ENCODE measurements at regions not wholly inside any gene's neighbourhood (a gene's known extent, or its start where the extent isn't known, plus 50 kb on each side); places are given as distances from the start of the nearest gene placed in this dataset.

DNA sequence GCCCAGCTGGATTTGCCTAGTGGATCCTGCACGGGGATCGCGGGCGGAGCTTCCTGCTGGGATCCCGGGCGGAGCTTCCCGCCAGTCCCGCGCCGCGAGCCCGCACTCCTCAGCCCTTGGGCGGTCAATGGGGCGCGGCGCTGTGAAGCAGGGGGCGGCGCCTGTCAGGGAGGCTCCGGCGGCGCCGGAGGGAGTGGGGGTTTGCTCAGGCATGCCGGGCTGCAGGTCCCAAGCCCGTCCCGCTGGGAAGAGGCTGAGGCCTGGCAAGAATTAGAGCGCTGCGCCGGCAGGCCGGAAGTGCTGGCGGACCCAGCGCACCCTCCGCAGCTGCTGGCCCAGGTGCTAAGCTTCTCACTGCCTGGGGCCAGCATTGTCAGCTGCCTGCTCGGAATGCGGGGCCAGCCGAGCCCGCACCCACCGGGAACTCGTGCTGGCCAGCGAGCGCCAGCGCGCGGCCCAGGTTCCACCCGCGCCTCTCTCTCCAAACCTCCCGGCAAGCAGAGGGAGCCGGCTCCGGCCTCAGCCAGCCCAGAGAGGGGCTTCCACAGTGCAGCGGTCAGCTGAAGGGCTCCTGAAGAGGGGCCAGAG, 119.6 kb downstream of the PRR20E start:
- intact Hi-C loops (cut with micrococcal nuclease), result no loop called here
- POLR2A ChIA-PET, result no interaction called here
- Histone ChIP-seq H3K9me3 (ENCODE audit: control insufficient read depth in 1 of 2, insufficient read depth in 1 of 2, low read depth in 1 of 2, low read length in 2 of 2) (peaks cover 4 to 7% of the 10 kb centered on the region in 2 experiments; a peak in 3 of 4 replicates), H3K9ac (ENCODE audit: low read length) (no peak overlapping the region), H3K9me2 (ENCODE audit: insufficient read depth) (no peaks in the 10 kb centered on the region), H3K36me3 (ENCODE audit: control insufficient read depth in 1 of 2, insufficient read depth in 2 of 2, low read length in 2 of 2) (no peaks in the 10 kb centered on the region), H4K20me1 (ENCODE audit: insufficient read depth) (no peaks in the 10 kb centered on the region), H3K27me3 (ENCODE audit: insufficient read depth, low read length) (no peaks in the 10 kb centered on the region), H3K27ac (ENCODE audit: low read depth, low read length) (no peak overlapping the region), H3K79me2 (ENCODE audit: insufficient read depth, low read length) (no peaks in the 10 kb centered on the region), H3K4me3 (replicated peaks in 1 of 2; ENCODE audit: low read depth in 1 of 2, low read length in 2 of 2) (no peak overlapping the region), H3K4me1 (ENCODE audit: control insufficient read depth in 1 of 2, insufficient read depth in 2 of 2, low read length in 2 of 2) (no peaks in the 10 kb centered on the region), H2AFZ (ENCODE audit: low read depth, low read length, poor library complexity, severe bottlenecking) (no peak overlapping the region), H3K4me2 (ENCODE audit: low read length) (no peak overlapping the region)
- no TSS peak for BruUV-seq (replicated peaks)
- TF ChIP-seq RAD21 (IDR thresholded peaks at IDR 0.05; ENCODE audit: low read depth) (no peak), TCF7L2 (IDR thresholded peaks at IDR 0.05; ENCODE audit: borderline replicate concordance, extremely low read depth, insufficient read depth, insufficient read length) (no peak), POLR2A (IDR thresholded peaks at IDR 0.05; ENCODE audit: borderline replicate concordance, extremely low read depth, insufficient read depth, insufficient read length) (no peak), FOSL1 (IDR thresholded peaks at IDR 0.05; ENCODE audit: low read depth) (no peak), ELF1 (IDR thresholded peaks at IDR 0.05; ENCODE audit: borderline replicate concordance, low read depth) (no peak), ZFX (IDR thresholded peaks at IDR 0.05) (no peak), EZH2phosphoT487 (IDR thresholded peaks at IDR 0.05; ENCODE audit: borderline replicate concordance) (no peak), EZH2 (IDR thresholded peaks at IDR 0.05) (no peak), EGR1 (IDR thresholded peaks at IDR 0.05; ENCODE audit: low read depth) (no peak)
- TF ChIP-seq, protein P1, sequence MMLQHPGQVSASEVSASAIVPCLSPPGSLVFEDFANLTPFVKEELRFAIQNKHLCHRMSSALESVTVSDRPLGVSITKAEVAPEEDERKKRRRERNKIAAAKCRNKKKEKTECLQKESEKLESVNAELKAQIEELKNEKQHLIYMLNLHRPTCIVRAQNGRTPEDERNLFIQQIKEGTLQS (IDR thresholded peaks at IDR 0.05), result no peak
- TF ChIP-seq, protein P2, sequence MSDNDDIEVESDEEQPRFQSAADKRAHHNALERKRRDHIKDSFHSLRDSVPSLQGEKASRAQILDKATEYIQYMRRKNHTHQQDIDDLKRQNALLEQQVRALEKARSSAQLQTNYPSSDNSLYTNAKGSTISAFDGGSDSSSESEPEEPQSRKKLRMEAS (IDR thresholded peaks at IDR 0.05), result no peak
- ATAC-seq (no peak), DNase-seq (ENCODE audit: low read depth, low spot score) (no peak)
- RAD21 ChIA-PET (ENCODE audit: low non-redundant PET in 1 of 2, low total read pairs in 2 of 2, uncharacterized antibody in 2 of 2, unreplicated experiment in 2 of 2), result no interaction called here
- CTCF ChIA-PET, result no interaction called here

DNA sequence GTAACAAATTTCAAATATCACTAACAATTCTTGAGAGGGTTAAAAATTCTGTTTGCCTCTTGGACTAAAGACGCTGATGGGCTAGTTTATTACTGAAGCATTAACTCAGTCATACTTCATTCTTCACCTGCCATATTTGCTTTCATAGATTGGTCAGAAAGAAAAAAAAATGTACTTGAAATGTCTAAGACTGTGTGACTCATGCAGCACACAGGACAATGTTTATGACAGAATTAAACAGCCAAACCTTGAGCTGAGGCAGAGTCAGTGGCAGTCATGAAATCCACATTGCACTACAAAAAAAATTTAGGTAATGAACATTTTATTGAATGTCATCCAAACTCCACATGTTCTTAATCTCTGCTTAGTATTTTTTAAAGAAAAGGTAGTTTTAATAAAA, 135.6 kb downstream of the PRR20E start:
- ChIA-PET RAD21 (ENCODE audit: low non-redundant PET in 1 of 2, low total read pairs in 2 of 2, uncharacterized antibody in 2 of 2, unreplicated experiment in 2 of 2) (no interaction called here), POLR2A (no interaction called here), CTCF (no interaction called here)
- Histone ChIP-seq H4K20me1 (ENCODE audit: insufficient read depth) (no peaks in the 10 kb centered on the region), H2AFZ (ENCODE audit: low read depth, low read length, poor library complexity, severe bottlenecking) (no peak overlapping the region), H3K79me2 (ENCODE audit: insufficient read depth, low read length) (no peaks in the 10 kb centered on the region), H3K27ac (ENCODE audit: low read depth, low read length) (no peak overlapping the region), H3K4me3 (replicated peaks in 1 of 2; ENCODE audit: low read depth in 1 of 2, low read length in 2 of 2) (no peak overlapping the region), H3K4me2 (ENCODE audit: low read length) (no peak overlapping the region), H3K9me2 (ENCODE audit: insufficient read depth) (no peaks in the 10 kb centered on the region), H3K9me3 (ENCODE audit: control insufficient read depth in 1 of 2, insufficient read depth in 1 of 2, low read depth in 1 of 2, low read length in 2 of 2) (peaks cover 1 to 32% of the 10 kb centered on the region in 2 experiments; a peak in 3 of 4 replicates), H3K4me1 (ENCODE audit: control insufficient read depth in 1 of 2, insufficient read depth in 2 of 2, low read length in 2 of 2) (no peaks in the 10 kb centered on the region), H3K36me3 (ENCODE audit: control insufficient read depth in 1 of 2, insufficient read depth in 2 of 2, low read length in 2 of 2) (no peaks in the 10 kb centered on the region), H3K9ac (ENCODE audit: low read length) (no peak overlapping the region), H3K27me3 (ENCODE audit: insufficient read depth, low read length) (no peaks in the 10 kb centered on the region)
- TF ChIP-seq FOSL1 (IDR thresholded peaks at IDR 0.05; ENCODE audit: low read depth) (no peak), POLR2A (IDR thresholded peaks at IDR 0.05; ENCODE audit: borderline replicate concordance, extremely low read depth, insufficient read depth, insufficient read length) (no peak), SRF (IDR thresholded peaks at IDR 0.05; ENCODE audit: low read depth) (no peak), ZFX (IDR thresholded peaks at IDR 0.05) (no peak), SIN3A (IDR thresholded peaks at IDR 0.05; ENCODE audit: low read depth) (no peak), TCF7L2 (IDR thresholded peaks at IDR 0.05; ENCODE audit: borderline replicate concordance, extremely low read depth, insufficient read depth, insufficient read length) (no peak), ZNF274 (IDR thresholded peaks at IDR 0.05; ENCODE audit: low read depth, low read length) (no peak), CBX3 (IDR thresholded peaks at IDR 0.05; ENCODE audit: low read depth) (no peak), EGR1 (IDR thresholded peaks at IDR 0.05; ENCODE audit: low read depth) (no peak)
- TF ChIP-seq, protein P3, sequence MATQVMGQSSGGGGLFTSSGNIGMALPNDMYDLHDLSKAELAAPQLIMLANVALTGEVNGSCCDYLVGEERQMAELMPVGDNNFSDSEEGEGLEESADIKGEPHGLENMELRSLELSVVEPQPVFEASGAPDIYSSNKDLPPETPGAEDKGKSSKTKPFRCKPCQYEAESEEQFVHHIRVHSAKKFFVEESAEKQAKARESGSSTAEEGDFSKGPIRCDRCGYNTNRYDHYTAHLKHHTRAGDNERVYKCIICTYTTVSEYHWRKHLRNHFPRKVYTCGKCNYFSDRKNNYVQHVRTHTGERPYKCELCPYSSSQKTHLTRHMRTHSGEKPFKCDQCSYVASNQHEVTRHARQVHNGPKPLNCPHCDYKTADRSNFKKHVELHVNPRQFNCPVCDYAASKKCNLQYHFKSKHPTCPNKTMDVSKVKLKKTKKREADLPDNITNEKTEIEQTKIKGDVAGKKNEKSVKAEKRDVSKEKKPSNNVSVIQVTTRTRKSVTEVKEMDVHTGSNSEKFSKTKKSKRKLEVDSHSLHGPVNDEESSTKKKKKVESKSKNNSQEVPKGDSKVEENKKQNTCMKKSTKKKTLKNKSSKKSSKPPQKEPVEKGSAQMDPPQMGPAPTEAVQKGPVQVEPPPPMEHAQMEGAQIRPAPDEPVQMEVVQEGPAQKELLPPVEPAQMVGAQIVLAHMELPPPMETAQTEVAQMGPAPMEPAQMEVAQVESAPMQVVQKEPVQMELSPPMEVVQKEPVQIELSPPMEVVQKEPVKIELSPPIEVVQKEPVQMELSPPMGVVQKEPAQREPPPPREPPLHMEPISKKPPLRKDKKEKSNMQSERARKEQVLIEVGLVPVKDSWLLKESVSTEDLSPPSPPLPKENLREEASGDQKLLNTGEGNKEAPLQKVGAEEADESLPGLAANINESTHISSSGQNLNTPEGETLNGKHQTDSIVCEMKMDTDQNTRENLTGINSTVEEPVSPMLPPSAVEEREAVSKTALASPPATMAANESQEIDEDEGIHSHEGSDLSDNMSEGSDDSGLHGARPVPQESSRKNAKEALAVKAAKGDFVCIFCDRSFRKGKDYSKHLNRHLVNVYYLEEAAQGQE (IDR thresholded peaks at IDR 0.05; ENCODE audit: low read depth), result no peak
- TF ChIP-seq, protein P2 (IDR thresholded peaks at IDR 0.05), result no peak
- intact Hi-C loops (cut with micrococcal nuclease), result no loop called here
- BruUV-seq (replicated peaks), result no TSS peak
- ATAC-seq, result no peak
- DNase-seq (ENCODE audit: low read depth, low spot score), result no peak
